Stimulated activated CD4-positive, alpha-beta T cell treated with anti-CD3 and anti-CD28 coated beads, Interleukin-2, amount 100 ng/mL, for 48 hours (primary cell): ENCODE measurements at regions not wholly inside any gene's neighbourhood (a gene's known extent, or its start where the extent isn't known, plus 50 kb on each side); places are given as distances from the start of the nearest gene placed in this dataset.
A peak's percentile ranks its signal among the peaks of the same experiment; 100 is the strongest.

Source experiments
- DNase-seq, 2 donors: peaks; one replicate each; pipeline ENCODE4 v3.0.0-alpha.2; 2020

- no peak for DNase-seq
Observed at GRCh38 chr4:128480945-128481344, 193.3 kb upstream of the PGRMC2 start.

DNA sequence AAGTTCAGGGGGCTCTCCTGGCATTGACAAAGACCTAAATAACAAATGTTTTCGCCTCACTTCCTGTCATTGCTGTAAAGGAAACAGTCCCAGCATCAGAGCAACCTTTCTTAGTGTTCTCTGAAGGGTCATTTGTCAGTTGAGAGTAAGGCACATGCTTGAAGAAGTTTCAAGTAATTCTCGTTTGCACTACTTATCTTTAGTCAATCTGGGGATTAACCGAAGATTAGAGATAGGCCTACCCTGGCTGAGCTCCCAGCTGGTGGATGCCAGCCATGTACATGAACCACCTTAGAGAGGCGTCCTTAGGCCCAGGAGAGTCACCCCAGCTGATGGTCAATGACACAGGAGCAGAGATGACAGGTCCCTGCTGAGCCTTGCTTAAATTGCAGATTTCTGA, 189.9 kb upstream of the PGRMC2 start:
- DNase-seq: no peak

GRCh38 chr4:128475597-128475996, 188.0 kb upstream of the PGRMC2 start:
- DNase-seq: no peak

DNA sequence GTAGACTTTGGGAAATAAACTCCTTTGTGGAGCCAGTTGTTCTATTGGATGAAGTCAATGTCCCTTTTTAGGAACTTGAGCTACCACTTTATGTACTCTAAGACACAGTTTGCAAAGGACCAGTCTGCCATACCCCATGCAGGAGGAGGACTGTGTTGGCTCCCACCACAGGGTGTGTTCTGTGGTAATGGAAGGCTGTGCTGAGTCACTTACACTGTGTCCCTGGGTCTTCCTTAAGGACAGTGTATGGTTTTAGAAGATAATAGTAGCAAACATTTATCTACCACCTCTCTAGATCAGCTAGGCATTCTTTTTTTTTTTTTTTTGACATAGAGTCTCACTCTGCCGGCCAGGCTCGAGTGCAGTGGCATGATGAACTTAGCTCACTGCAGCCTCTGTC, 184.0 kb upstream of the PGRMC2 start:
- no peak for DNase-seq

GRCh38 chr4:128470492-128471053, 183.0 kb upstream of the PGRMC2 start:
- DNase-seq: no peak

- no peak for DNase-seq
Observed at GRCh38 chr4:128468123-128468989, 180.7 kb upstream of the PGRMC2 start.

DNA sequence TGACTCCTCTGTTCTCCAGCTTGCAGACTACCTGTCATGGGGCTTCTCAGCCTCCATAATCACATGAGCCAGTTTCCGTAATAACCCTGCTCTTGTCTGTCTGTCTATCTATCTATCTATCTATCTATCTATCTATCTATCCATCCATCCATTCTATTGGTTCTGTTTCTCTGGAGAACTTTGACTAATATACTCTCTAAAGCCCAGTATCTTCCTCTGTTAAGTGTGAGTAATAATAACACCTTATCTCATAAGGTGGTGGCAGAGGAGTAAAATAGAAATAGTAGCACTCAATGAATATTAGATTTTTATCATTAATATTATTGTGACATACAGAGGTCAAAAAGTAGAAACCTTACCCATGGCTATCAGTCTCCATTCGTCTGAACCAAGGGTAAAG, 177.9 kb upstream of the PGRMC2 start:
- DNase-seq: no peak

DNA sequence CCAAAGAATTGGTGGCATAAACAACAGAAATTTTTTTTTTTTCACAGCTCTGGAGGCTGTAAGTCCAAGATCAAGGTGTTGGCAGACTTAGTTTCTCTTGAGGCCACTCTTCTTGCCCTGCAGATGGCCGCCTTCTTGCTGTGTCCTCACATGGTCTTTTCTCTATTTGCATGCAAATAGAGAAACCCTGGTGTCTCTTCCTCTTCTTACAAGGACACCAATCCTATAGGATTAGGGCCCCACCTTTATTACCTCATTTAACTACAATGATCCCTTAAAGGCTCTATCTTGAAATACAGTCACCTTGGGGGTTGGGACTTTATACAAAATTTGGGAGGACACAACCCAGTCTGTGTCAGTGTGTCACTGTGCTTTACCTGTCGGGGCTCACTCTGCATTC, 175.4 kb upstream of the PGRMC2 start:
- DNase-seq: no peak

DNA sequence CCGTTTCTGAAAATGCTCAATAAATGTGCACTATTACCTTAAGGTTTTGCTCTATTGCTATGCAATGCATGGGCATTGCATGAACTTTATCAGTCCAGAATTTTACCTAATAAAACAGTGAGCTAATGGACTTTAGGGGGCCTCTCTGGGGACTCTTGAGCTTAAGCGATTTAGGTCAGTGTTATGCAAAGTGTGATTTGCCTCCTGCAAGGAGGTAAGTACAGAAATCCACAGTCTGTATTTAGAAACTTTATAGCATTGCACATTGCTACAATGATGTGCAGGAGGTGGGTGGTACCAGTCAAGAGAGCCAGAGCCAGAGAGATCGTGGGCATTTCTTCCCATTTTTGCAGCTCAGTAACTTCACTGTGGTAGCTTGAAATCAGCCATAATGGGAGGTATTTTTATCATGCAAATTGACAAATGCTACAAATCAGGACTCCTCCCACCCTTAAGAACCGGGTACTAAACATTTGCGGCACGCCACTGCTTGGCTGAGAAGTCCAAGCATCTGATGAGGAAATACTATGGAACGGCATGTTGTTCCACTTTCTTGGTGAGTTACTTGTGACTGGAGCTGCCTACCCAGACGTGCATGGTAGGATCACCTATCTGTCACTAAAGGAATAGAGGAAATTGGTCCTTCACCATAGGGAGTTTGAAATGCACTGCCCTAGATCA, 174.6 kb upstream of the PGRMC2 start:
- no peak for DNase-seq

- DNase-seq: no peak
Observed at GRCh38 chr4:128461291-128462102, 173.9 kb upstream of the PGRMC2 start.

DNA sequence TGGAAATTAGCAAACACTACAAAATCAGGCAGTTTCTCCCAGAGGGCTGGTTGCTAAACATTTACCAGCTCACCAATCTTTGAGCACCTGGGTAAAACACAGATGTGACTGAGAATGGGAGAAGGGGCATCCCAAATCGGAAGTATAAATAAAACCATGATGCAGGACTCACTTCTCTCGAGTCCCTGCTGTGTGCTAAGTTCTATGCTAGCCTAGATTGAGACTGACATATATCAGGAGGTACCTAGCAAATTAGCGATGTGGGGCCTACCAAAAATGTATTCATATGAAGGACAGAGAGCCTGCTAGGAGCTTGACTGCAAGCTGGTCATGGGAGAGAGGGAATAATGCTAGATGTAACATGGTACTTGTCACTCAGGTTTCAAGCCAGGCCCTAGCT, 171.9 kb upstream of the PGRMC2 start:
- no peak for DNase-seq

- DNase-seq: no peak
Observed at GRCh38 chr4:128458816-128459215, 171.2 kb upstream of the PGRMC2 start.

DNA sequence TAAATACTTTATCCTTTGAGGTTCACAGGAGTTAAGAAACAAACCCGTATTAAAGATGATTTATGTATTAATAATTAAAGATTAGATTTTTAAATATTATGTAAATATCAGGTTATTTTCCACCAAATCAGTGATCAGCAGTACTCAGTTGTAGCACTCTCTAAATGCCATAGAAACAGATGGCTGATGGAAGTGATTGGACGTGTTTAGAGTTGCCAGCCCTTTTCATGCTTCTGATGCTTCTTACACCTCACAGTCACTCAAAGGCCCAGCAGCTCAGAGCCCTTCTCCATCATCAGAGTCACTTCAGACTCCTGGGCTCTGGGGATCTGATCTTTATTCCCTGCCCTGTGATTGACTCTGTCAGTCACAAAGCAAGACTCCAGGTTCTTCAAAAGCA, 170.1 kb upstream of the PGRMC2 start:
- no peak for DNase-seq

GRCh38 chr4:128456171-128456570, 168.6 kb upstream of the PGRMC2 start:
- DNase-seq: no peak

DNA sequence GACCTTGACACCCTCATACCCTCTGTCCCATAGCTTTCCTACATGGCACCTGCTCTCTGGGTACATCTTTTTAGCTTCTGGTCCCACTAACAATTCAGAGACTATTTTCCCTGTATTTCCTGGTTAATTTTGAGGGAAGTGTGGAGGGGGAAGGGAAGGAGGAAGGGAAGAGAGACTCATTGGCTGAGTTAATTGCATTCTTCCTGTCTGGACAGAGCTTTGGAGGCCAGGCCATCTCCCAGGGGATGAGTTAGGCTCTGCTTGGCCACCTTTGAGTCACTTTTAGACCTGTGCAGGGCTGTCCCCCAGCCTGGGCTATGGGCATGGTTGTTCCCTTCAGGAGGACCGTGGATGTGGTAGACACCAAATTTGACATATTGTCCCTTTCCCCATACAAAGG, 167.9 kb upstream of the PGRMC2 start:
- DNase-seq: no peak

GRCh38 chr4:128454881-128455280, 167.3 kb upstream of the PGRMC2 start:
- no peak for DNase-seq

DNA sequence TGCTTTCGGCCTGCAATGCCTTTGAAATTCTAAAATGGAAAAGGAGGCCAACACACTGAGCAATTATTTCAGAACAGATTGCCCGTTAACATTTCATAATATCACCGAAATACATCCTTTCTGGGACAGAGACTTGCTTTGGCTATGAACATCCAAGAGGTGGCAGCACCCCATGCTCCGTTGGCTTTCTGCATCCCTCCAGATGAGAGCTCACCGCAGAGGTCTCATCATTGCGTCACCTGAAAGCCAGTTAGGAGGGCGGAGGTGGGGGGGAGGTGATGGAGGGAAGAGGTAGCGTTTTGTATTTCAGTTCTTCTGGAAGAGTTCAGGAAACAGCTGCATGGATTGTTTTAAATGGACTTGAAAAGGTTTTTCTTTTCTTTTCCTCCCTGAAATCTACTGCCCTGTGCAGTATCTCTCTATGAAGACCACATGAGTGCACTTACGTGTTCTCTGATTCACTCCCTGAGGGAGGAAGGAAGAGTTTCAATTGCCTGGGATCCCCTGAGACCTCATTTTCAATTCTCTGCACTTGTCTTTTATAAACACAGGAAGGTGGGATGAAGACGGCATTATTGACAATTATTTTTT, 166.8 kb upstream of the PGRMC2 start:
- peak; percentile 44 to 61 for DNase-seq

DNA sequence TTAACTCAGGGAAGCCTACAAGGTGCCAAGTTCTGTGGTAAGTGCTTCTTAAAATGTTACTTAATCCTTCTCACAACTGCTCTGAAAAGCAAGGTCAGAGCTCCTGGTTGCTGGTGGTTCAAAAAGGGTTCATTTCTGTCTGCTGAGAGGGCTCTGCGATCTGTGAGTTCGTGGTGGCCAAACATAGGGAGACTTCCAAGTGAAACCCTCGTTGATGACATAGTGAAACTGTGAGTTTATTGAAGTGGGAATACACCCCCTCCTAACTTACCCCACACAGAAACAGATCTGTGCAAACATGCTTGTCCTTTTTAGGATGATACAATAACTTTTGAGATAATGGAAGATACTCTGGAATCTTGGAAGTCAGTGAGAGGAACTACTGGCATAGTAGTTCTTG, 164.8 kb upstream of the PGRMC2 start:
- no peak for DNase-seq

DNA sequence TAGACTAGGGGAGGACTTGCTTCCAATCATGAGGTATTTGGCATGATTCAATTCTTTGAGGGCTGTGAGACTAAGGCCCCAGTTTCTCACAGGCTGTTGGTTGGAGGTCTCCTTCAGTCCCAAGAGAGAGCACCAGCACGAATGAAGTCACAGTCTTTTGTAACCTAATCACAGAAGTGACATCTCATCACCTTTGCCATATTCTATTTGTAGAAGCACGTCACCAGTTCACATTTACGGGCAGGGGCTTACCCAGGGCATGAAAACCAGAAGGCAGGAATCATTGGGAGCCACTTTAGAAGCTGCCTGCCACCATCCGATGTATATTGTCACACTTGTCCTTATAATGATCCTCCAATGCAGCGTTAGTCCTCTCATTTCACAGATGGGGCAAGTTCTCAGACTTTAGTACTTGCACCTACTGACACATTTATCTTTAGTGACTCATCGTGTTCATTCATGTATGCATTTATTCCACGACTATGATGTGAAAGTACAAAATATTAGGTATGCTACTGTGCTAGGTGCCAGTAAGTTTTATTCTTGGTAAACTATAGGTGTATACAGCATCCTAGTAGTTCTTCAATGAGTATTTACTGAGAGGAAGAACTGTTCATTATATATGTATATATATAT, 163.8 kb upstream of the PGRMC2 start:
- no peak for DNase-seq

- DNase-seq: no peak
Observed at GRCh38 chr4:128450326-128451120, 162.9 kb upstream of the PGRMC2 start.

GRCh38 chr4:128449251-128449650, 161.6 kb upstream of the PGRMC2 start:
- DNase-seq: no peak
